Cardiac fibroblast (primary cell): ENCODE measurements at regions not wholly inside any gene's neighbourhood (a gene's known extent, or its start where the extent isn't known, plus 50 kb on each side); places are given as distances from the start of the nearest gene placed in this dataset.

Source experiments
- DNase-seq, 2 donors: peaks; one replicate each; pipeline versions ENCODE4 v3.0.0 to v3.0.0-alpha.2; 2010; ENCODE audit warnings: low read depth in 2 of 2
- H3K4me3 ChIP-seq, 2 donors: replicated peaks in 1 of 2; 1 replicate in 1 of 2; 2 replicates in 1 of 2; pipeline ENCODE4 v1.5.1; 2011; ENCODE audit warnings: low read depth in 2 of 2, low read length in 2 of 2, mild to moderate bottlenecking in 2 of 2, moderate library complexity in 1 of 2
- CTCF ChIP-seq: IDR thresholded peaks from one replicate; pipeline ENCODE4 v1.5.1; 2011; ENCODE audit warnings: low read depth, mild to moderate bottlenecking, low read length, inconsistent platforms

GRCh38 chr5:171692107-171692506 is 93.5 kb upstream of the SMIM23 start:
- TF ChIP-seq CTCF, result no peak
- no peak for DNase-seq
- H3K4me3 ChIP-seq, result no peak overlapping the region

- TF ChIP-seq CTCF, result no peak
- no peak overlapping the region for H3K4me3 ChIP-seq
- DNase-seq, result no peak
Observed at GRCh38 chr5:171692936-171693335, 92.7 kb upstream of the SMIM23 start.

GRCh38 chr5:171693412-171693811 is 92.2 kb upstream of the SMIM23 start:
- H3K4me3 ChIP-seq, result no peak overlapping the region
- no peak for TF ChIP-seq CTCF
- no peak for DNase-seq

GRCh38 chr5:171695804-171696203 is 89.8 kb upstream of the SMIM23 start:
- H3K4me3 ChIP-seq, result no peak overlapping the region
- no peak for TF ChIP-seq CTCF
- DNase-seq, result no peak

- no peak for DNase-seq
- no peak overlapping the region for H3K4me3 ChIP-seq
- TF ChIP-seq CTCF, result no peak
Observed at GRCh38 chr5:171697221-171698102, 88.2 kb upstream of the SMIM23 start.

GRCh38 chr5:171700318-171700912 is 85.2 kb upstream of the SMIM23 start:
- TF ChIP-seq CTCF, result no peak
- no peak overlapping the region for H3K4me3 ChIP-seq
- DNase-seq, result no peak
